ENCODE measurements at regions not wholly inside any gene's neighbourhood (a gene's known extent, or its start where the extent isn't known, plus 50 kb on each side); places are given as distances from the start of the nearest gene placed in this dataset.
"Not testable (repeated sequence)": the region's sequence is repeated elsewhere in the genome, so short reads cannot be mapped to it uniquely, and the experiment has no call there.

- H3K36me3 ChIP-seq; H3K4me1 ChIP-seq; H3K9me3 ChIP-seq; H3K4me3 ChIP-seq; intact Hi-C loops (cut with DNase I; ENCODE audit: low total_unique reads); DNase-seq; in situ Hi-C loops (cut with MboI; ENCODE audit: low sequenced_read_pairs in 4 of 4); H3K27ac ChIP-seq; ATAC-seq; H3K27me3 ChIP-seq: not testable (repeated sequence)
Measured at GRCh38 chr2:110394769-110395168, 77.8 kb downstream of the LIMS4 start.

- H3K27me3 ChIP-seq; H3K9me3 ChIP-seq; H3K27ac ChIP-seq; ATAC-seq; H3K4me3 ChIP-seq; DNase-seq; in situ Hi-C loops (cut with MboI; ENCODE audit: low sequenced_read_pairs in 4 of 4); intact Hi-C loops (cut with DNase I; ENCODE audit: low total_unique reads); H3K4me1 ChIP-seq; H3K36me3 ChIP-seq: not testable (repeated sequence)
Measured at GRCh38 chr2:110392366-110392765, 80.2 kb downstream of the LIMS4 start.

- DNase-seq; H3K4me3 ChIP-seq; H3K27me3 ChIP-seq; ATAC-seq; H3K36me3 ChIP-seq; in situ Hi-C loops (cut with MboI; ENCODE audit: low sequenced_read_pairs in 4 of 4); intact Hi-C loops (cut with DNase I; ENCODE audit: low total_unique reads); H3K9me3 ChIP-seq; H3K4me1 ChIP-seq; H3K27ac ChIP-seq: not testable (repeated sequence)
Measured at GRCh38 chr2:110391035-110391418, 81.6 kb downstream of the LIMS4 start.

- H3K27ac ChIP-seq; H3K27me3 ChIP-seq; H3K9me3 ChIP-seq; intact Hi-C loops (cut with DNase I; ENCODE audit: low total_unique reads); H3K4me3 ChIP-seq; DNase-seq; H3K4me1 ChIP-seq; H3K36me3 ChIP-seq; in situ Hi-C loops (cut with MboI; ENCODE audit: low sequenced_read_pairs in 4 of 4): not testable (repeated sequence)
- peak in 1 of 5 experiments; percentile 31 for TF ChIP-seq CTCF (IDR thresholded peaks at IDR 0.05 in 4 of 5, conservative IDR thresholded peaks at IDR 0.05 in 1 of 5)
- ATAC-seq: peak; percentile 25 to 45
Measured at GRCh38 chr2:110390351-110391034, 82.1 kb downstream of the LIMS4 start.

- intact Hi-C loops (cut with DNase I; ENCODE audit: low total_unique reads); H3K9me3 ChIP-seq; in situ Hi-C loops (cut with MboI; ENCODE audit: low sequenced_read_pairs in 4 of 4); H3K36me3 ChIP-seq; H3K4me1 ChIP-seq; H3K4me3 ChIP-seq; DNase-seq; H3K27me3 ChIP-seq; H3K27ac ChIP-seq; ATAC-seq: not testable (repeated sequence)
Measured at GRCh38 chr2:110387044-110387443, 85.6 kb downstream of the LIMS4 start.

- H3K27me3 ChIP-seq; H3K27ac ChIP-seq; ATAC-seq; H3K4me3 ChIP-seq; H3K9me3 ChIP-seq; H3K36me3 ChIP-seq; intact Hi-C loops (cut with DNase I; ENCODE audit: low total_unique reads); DNase-seq; H3K4me1 ChIP-seq; in situ Hi-C loops (cut with MboI; ENCODE audit: low sequenced_read_pairs in 4 of 4): not testable (repeated sequence)
Measured at GRCh38 chr2:110386546-110386945, 86.1 kb downstream of the LIMS4 start.

- H3K27me3 ChIP-seq; intact Hi-C loops (cut with DNase I; ENCODE audit: low total_unique reads); in situ Hi-C loops (cut with MboI; ENCODE audit: low sequenced_read_pairs in 4 of 4); H3K36me3 ChIP-seq; H3K4me3 ChIP-seq; DNase-seq; H3K9me3 ChIP-seq; H3K27ac ChIP-seq; H3K4me1 ChIP-seq: not testable (repeated sequence)
- peak in 1 of 2 donors; percentile 28 for ATAC-seq
Measured at GRCh38 chr2:110384736-110385119, 87.9 kb downstream of the LIMS4 start.

GRCh38 chr2:110384109-110384735 is 88.4 kb downstream of the LIMS4 start:
- DNase-seq; in situ Hi-C loops (cut with MboI; ENCODE audit: low sequenced_read_pairs in 4 of 4); H3K27ac ChIP-seq; H3K4me3 ChIP-seq; H3K27me3 ChIP-seq; H3K4me1 ChIP-seq; intact Hi-C loops (cut with DNase I; ENCODE audit: low total_unique reads); H3K9me3 ChIP-seq; H3K36me3 ChIP-seq: not testable (repeated sequence)
- ATAC-seq: peak; percentile 59 to 73

GRCh38 chr2:110383163-110384048 is 89.2 kb downstream of the LIMS4 start:
- DNase-seq; H3K4me1 ChIP-seq; H3K9me3 ChIP-seq; intact Hi-C loops (cut with DNase I; ENCODE audit: low total_unique reads); H3K4me3 ChIP-seq; H3K27ac ChIP-seq; H3K36me3 ChIP-seq; H3K27me3 ChIP-seq; in situ Hi-C loops (cut with MboI; ENCODE audit: low sequenced_read_pairs in 4 of 4): not testable (repeated sequence)
- peak; percentile 74 to 79 for ATAC-seq

GRCh38 chr2:110373519-110373918 is 99.1 kb downstream of the LIMS4 start:
- in situ Hi-C loops (cut with MboI; ENCODE audit: low sequenced_read_pairs in 4 of 4); DNase-seq; H3K4me1 ChIP-seq; intact Hi-C loops (cut with DNase I; ENCODE audit: low total_unique reads); H3K9me3 ChIP-seq; H3K27ac ChIP-seq; ATAC-seq; H3K4me3 ChIP-seq; H3K27me3 ChIP-seq; H3K36me3 ChIP-seq: not testable (repeated sequence)

Measured in gastrocnemius medialis (tissue), 4 donors.